Activated naive CD8-positive, alpha-beta T cell treated with anti-CD3 and anti-CD28 coated beads, Interleukin-2, amount 50 U/mL, for 24 hours (primary cell): ENCODE measurements at regions not wholly inside any gene's neighbourhood (a gene's known extent, or its start where the extent isn't known, plus 50 kb on each side); places are given as distances from the start of the nearest gene placed in this dataset.

Source experiments
- ATAC-seq: fragments of 150-1000 bp; cut with Tn5 transposase; one replicate; pipeline ENCODE4 v1.10.0; 2021
- DNase-seq: peaks from one replicate; pipeline ENCODE4 v3.0.0; 2021
- H3K27ac Mint-ChIP-seq: one replicate; pipeline ENCODE4 v1.8.0; 2021; ENCODE audit warnings: mild to moderate bottlenecking, mixed read lengths
- H3K27me3 Mint-ChIP-seq: one replicate; pipeline ENCODE4 v1.8.0; 2021; ENCODE audit warnings: mixed read lengths
- H3K36me3 Mint-ChIP-seq: one replicate; pipeline ENCODE4 v1.8.0; 2021; ENCODE audit warnings: low read depth, mixed read lengths
- H3K4me1 Mint-ChIP-seq: one replicate; pipeline ENCODE4 v1.8.0; 2021; ENCODE audit warnings: mixed read lengths
- H3K4me3 Mint-ChIP-seq: one replicate; pipeline ENCODE4 v1.8.0; 2021; ENCODE audit warnings: mild to moderate bottlenecking, moderate library complexity, mixed read lengths
- H3K9me3 Mint-ChIP-seq: one replicate; pipeline ENCODE4 v1.8.0; 2021; ENCODE audit warnings: mixed read lengths

- Mint-ChIP-seq H3K4me3 (no peak overlapping the region), H3K4me1 (no peaks in the 10 kb centered on the region), H3K27me3 (no peaks in the 10 kb centered on the region), H3K36me3 (no peaks in the 10 kb centered on the region), H3K9me3 (peaks cover 20% of the 10 kb centered on the region), H3K27ac (no peak overlapping the region)
- no peak for DNase-seq
- ATAC-seq = no peak
Observed at GRCh38 chr18:61141691-61142090, 191.5 kb upstream of the CDH20 start.

- H3K27me3 Mint-ChIP-seq = no peaks in the 10 kb centered on the region
- ATAC-seq (no peak), DNase-seq (no peak)
- H3K27ac Mint-ChIP-seq = no peak overlapping the region
- no peak overlapping the region for H3K4me3 Mint-ChIP-seq
- no peaks in the 10 kb centered on the region for H3K36me3 Mint-ChIP-seq
- H3K9me3 Mint-ChIP-seq = peaks cover 12% of the 10 kb centered on the region
- H3K4me1 Mint-ChIP-seq = no peaks in the 10 kb centered on the region
Observed at GRCh38 chr18:61148322-61148721, 184.9 kb upstream of the CDH20 start.

GRCh38 chr18:61149786-61150185 lies 183.4 kb upstream of the CDH20 start:
- DNase-seq = no peak
- no peaks in the 10 kb centered on the region for H3K27me3 Mint-ChIP-seq
- no peak for ATAC-seq
- peaks cover 5% of the 10 kb centered on the region for H3K9me3 Mint-ChIP-seq
- no peaks in the 10 kb centered on the region for H3K36me3 Mint-ChIP-seq
- H3K4me3 Mint-ChIP-seq = no peak overlapping the region
- H3K4me1 Mint-ChIP-seq = no peaks in the 10 kb centered on the region
- no peak overlapping the region for H3K27ac Mint-ChIP-seq

GRCh38 chr18:61153571-61153970 lies 179.7 kb upstream of the CDH20 start:
- H3K27ac Mint-ChIP-seq = no peak overlapping the region
- DNase-seq (no peak), ATAC-seq (no peak)
- no peaks in the 10 kb centered on the region for H3K4me1 Mint-ChIP-seq
- H3K36me3 Mint-ChIP-seq = no peaks in the 10 kb centered on the region
- no peaks in the 10 kb centered on the region for H3K27me3 Mint-ChIP-seq
- H3K4me3 Mint-ChIP-seq = no peak overlapping the region
- H3K9me3 Mint-ChIP-seq = peaks cover 3% of the 10 kb centered on the region

- Mint-ChIP-seq H3K4me1 (no peaks in the 10 kb centered on the region), H3K36me3 (no peaks in the 10 kb centered on the region), H3K27ac (no peak overlapping the region), H3K4me3 (no peak overlapping the region), H3K9me3 (peaks cover 3% of the 10 kb centered on the region), H3K27me3 (no peaks in the 10 kb centered on the region)
- DNase-seq (no peak), ATAC-seq (no peak)
Observed at GRCh38 chr18:61154866-61155265, 178.4 kb upstream of the CDH20 start.

GRCh38 chr18:61155586-61155985 lies 177.6 kb upstream of the CDH20 start:
- DNase-seq = no peak
- H3K4me3 Mint-ChIP-seq = no peak overlapping the region
- no peaks in the 10 kb centered on the region for H3K4me1 Mint-ChIP-seq
- H3K36me3 Mint-ChIP-seq = no peaks in the 10 kb centered on the region
- no peak for ATAC-seq
- H3K27me3 Mint-ChIP-seq = no peaks in the 10 kb centered on the region
- H3K27ac Mint-ChIP-seq = no peak overlapping the region
- peaks cover 3% of the 10 kb centered on the region for H3K9me3 Mint-ChIP-seq

- H3K27me3 Mint-ChIP-seq = no peaks in the 10 kb centered on the region
- DNase-seq (no peak), ATAC-seq (no peak)
- no peaks in the 10 kb centered on the region for H3K4me1 Mint-ChIP-seq
- no peak overlapping the region for H3K27ac Mint-ChIP-seq
- no peak overlapping the region for H3K4me3 Mint-ChIP-seq
- no peaks in the 10 kb centered on the region for H3K36me3 Mint-ChIP-seq
- peaks cover 3% of the 10 kb centered on the region for H3K9me3 Mint-ChIP-seq
Observed at GRCh38 chr18:61157451-61157850, 175.8 kb upstream of the CDH20 start.

GRCh38 chr18:61159246-61159645 lies 174.0 kb upstream of the CDH20 start:
- DNase-seq (no peak), ATAC-seq (no peak)
- Mint-ChIP-seq H3K36me3 (no peaks in the 10 kb centered on the region), H3K4me3 (no peak overlapping the region), H3K4me1 (no peaks in the 10 kb centered on the region), H3K9me3 (peaks cover 3% of the 10 kb centered on the region), H3K27me3 (no peaks in the 10 kb centered on the region), H3K27ac (no peak overlapping the region)

- H3K27ac Mint-ChIP-seq = no peak overlapping the region
- ATAC-seq (no peak), DNase-seq (no peak)
- no peak overlapping the region for H3K4me3 Mint-ChIP-seq
- H3K27me3 Mint-ChIP-seq = no peaks in the 10 kb centered on the region
- peaks cover 6% of the 10 kb centered on the region for H3K9me3 Mint-ChIP-seq
- H3K36me3 Mint-ChIP-seq = no peaks in the 10 kb centered on the region
- H3K4me1 Mint-ChIP-seq = no peaks in the 10 kb centered on the region
Observed at GRCh38 chr18:61164321-61164720, 168.9 kb upstream of the CDH20 start.

- no peak overlapping the region for H3K4me3 Mint-ChIP-seq
- H3K27me3 Mint-ChIP-seq = no peaks in the 10 kb centered on the region
- H3K9me3 Mint-ChIP-seq = peaks cover 9% of the 10 kb centered on the region
- H3K4me1 Mint-ChIP-seq = no peaks in the 10 kb centered on the region
- no peak for DNase-seq
- no peak for ATAC-seq
- no peaks in the 10 kb centered on the region for H3K36me3 Mint-ChIP-seq
- H3K27ac Mint-ChIP-seq = no peak overlapping the region
Observed at GRCh38 chr18:61167902-61168301, 165.3 kb upstream of the CDH20 start.

- H3K27ac Mint-ChIP-seq = no peak overlapping the region
- H3K27me3 Mint-ChIP-seq = no peaks in the 10 kb centered on the region
- peaks cover 14% of the 10 kb centered on the region for H3K9me3 Mint-ChIP-seq
- ATAC-seq = no peak
- no peaks in the 10 kb centered on the region for H3K36me3 Mint-ChIP-seq
- no peak for DNase-seq
- no peaks in the 10 kb centered on the region for H3K4me1 Mint-ChIP-seq
- H3K4me3 Mint-ChIP-seq = no peak overlapping the region
Observed at GRCh38 chr18:61169386-61169785, 163.8 kb upstream of the CDH20 start.

- H3K4me3 Mint-ChIP-seq = no peak overlapping the region
- no peak for ATAC-seq
- H3K4me1 Mint-ChIP-seq = no peaks in the 10 kb centered on the region
Observed at GRCh38 chr18:61172624-61173023, 160.6 kb upstream of the CDH20 start.

GRCh38 chr18:61173554-61173953 lies 159.7 kb upstream of the CDH20 start:
- DNase-seq = no peak
- no peak for ATAC-seq
- no peak overlapping the region for H3K27ac Mint-ChIP-seq
- H3K27me3 Mint-ChIP-seq = no peaks in the 10 kb centered on the region
- H3K4me3 Mint-ChIP-seq = no peak overlapping the region
- H3K9me3 Mint-ChIP-seq = peaks cover 23% of the 10 kb centered on the region
- H3K36me3 Mint-ChIP-seq = no peaks in the 10 kb centered on the region
- H3K4me1 Mint-ChIP-seq = no peaks in the 10 kb centered on the region

More at GRCh38 chr18:61172624-61173023, 160.6 kb upstream of the CDH20 start:
- no peaks in the 10 kb centered on the region for H3K36me3 Mint-ChIP-seq
- DNase-seq = no peak
- no peaks in the 10 kb centered on the region for H3K27me3 Mint-ChIP-seq
- H3K9me3 Mint-ChIP-seq = peaks cover 22% of the 10 kb centered on the region
- H3K27ac Mint-ChIP-seq = no peak overlapping the region

- no peak for ATAC-seq
- Mint-ChIP-seq H3K4me1 (no peaks in the 10 kb centered on the region), H3K36me3 (no peaks in the 10 kb centered on the region)
Observed at GRCh38 chr18:61183798-61184197, 149.4 kb upstream of the CDH20 start.

GRCh38 chr18:61187971-61188370 lies 145.3 kb upstream of the CDH20 start:
- Mint-ChIP-seq H3K4me3 (no peak overlapping the region), H3K4me1 (no peaks in the 10 kb centered on the region), H3K27ac (no peak overlapping the region), H3K9me3 (peaks cover 5% of the 10 kb centered on the region), H3K36me3 (no peaks in the 10 kb centered on the region), H3K27me3 (no peaks in the 10 kb centered on the region)
- ATAC-seq = no peak
- DNase-seq = no peak

More at GRCh38 chr18:61183798-61184197, 149.4 kb upstream of the CDH20 start:
- no peak for DNase-seq
- peaks cover 5% of the 10 kb centered on the region for H3K9me3 Mint-ChIP-seq
- H3K4me3 Mint-ChIP-seq = no peak overlapping the region
- H3K27me3 Mint-ChIP-seq = no peaks in the 10 kb centered on the region
- H3K27ac Mint-ChIP-seq = no peak overlapping the region

- no peak for DNase-seq
- Mint-ChIP-seq H3K36me3 (no peaks in the 10 kb centered on the region), H3K4me1 (no peaks in the 10 kb centered on the region), H3K9me3 (peaks cover 5% of the 10 kb centered on the region), H3K27me3 (no peaks in the 10 kb centered on the region), H3K27ac (no peak overlapping the region), H3K4me3 (no peak overlapping the region)
- ATAC-seq = no peak
Observed at GRCh38 chr18:61189376-61189775, 143.9 kb upstream of the CDH20 start.
